GM23248 (cell line): ENCODE measurements at regions not wholly inside any gene's neighbourhood (a gene's known extent, or its start where the extent isn't known, plus 50 kb on each side); places are given as distances from the start of the nearest gene placed in this dataset.
"Not testable (repeated sequence)": the region's sequence is repeated elsewhere in the genome, so short reads cannot be mapped to it uniquely, and the experiment has no call there.

Experiments used
- DNase-seq: peaks from one replicate; pipeline ENCODE4 v3.0.0-alpha.2; 2015
- H2AFZ ChIP-seq: fragments of 200-600 bp; sonication (generic); 2 replicates; pipeline ENCODE4 v1.6.1; 2016; ENCODE audit warnings: antibody characterized with exemption
- H3F3A ChIP-seq: fragments of 200-600 bp; sonication (generic); 2 replicates; pipeline ENCODE4 v1.6.1; 2016; ENCODE audit warnings: mild to moderate bottlenecking, antibody characterized with exemption, mixed run types; ENCODE audit not compliant: insufficient read depth
- H3K27ac ChIP-seq: fragments of 200-600 bp; sonication (generic); 2 replicates; pipeline ENCODE4 v1.5.1; 2016; ENCODE audit warnings: mild to moderate bottlenecking
- H3K27me3 ChIP-seq: fragments of 200-600 bp; sonication (generic); replicated peaks from 2 replicates; pipeline ENCODE4 v1.6.1; 2016; ENCODE audit warnings: mild to moderate bottlenecking; ENCODE audit not compliant: insufficient read depth
- H3K36me3 ChIP-seq: fragments of 200-600 bp; sonication (generic); 2 replicates; pipeline ENCODE4 v1.6.1; 2016; ENCODE audit warnings: low read depth, mild to moderate bottlenecking
- H3K4me1 ChIP-seq: fragments of 200-600 bp; sonication (generic); 2 replicates; pipeline ENCODE4 v1.6.1; 2016; ENCODE audit warnings: mild to moderate bottlenecking; ENCODE audit not compliant: insufficient read depth
- H3K4me2 ChIP-seq: fragments of 200-600 bp; sonication (generic); one replicate; pipeline ENCODE4 v1.6.1; 2016; ENCODE audit warnings: mild to moderate bottlenecking; ENCODE audit not compliant: unreplicated experiment
- H3K4me3 ChIP-seq: fragments of 200-600 bp; sonication (generic); 2 replicates; pipeline ENCODE4 v1.5.1; 2016; ENCODE audit warnings: mild to moderate bottlenecking
- H3K79me2 ChIP-seq: fragments of 200-600 bp; sonication (generic); 2 replicates; pipeline ENCODE4 v1.6.1; 2016; ENCODE audit warnings: mild to moderate bottlenecking; ENCODE audit not compliant: insufficient read depth
- H3K9ac ChIP-seq: fragments of 200-600 bp; sonication (generic); 2 replicates; pipeline ENCODE4 v1.6.1; 2016; ENCODE audit warnings: mild to moderate bottlenecking
- H3K9me2 ChIP-seq: fragments of 200-600 bp; sonication (generic); 2 replicates; pipeline ENCODE4 v1.6.1; 2016; ENCODE audit warnings: mixed run types, mild to moderate bottlenecking, moderate library complexity; ENCODE audit not compliant: insufficient read depth
- H3K9me3 ChIP-seq: fragments of 200-600 bp; sonication (generic); one replicate; pipeline ENCODE4 v1.6.1; 2017; ENCODE audit warnings: low read depth
- H4K20me1 ChIP-seq: fragments of 200-600 bp; sonication (generic); 2 replicates; pipeline ENCODE4 v1.6.0; 2016; ENCODE audit not compliant: insufficient read depth
- EZH2 ChIP-seq: fragments of 200-600 bp; sonication (generic); IDR thresholded peaks from 2 replicates; pipeline ENCODE4 v1.6.1; 2018; ENCODE audit warnings: antibody characterized with exemption, mild to moderate bottlenecking; ENCODE audit not compliant: insufficient read depth, poor library complexity, severe bottlenecking
- EZH2phosphoT487 ChIP-seq: fragments of 200-600 bp; sonication (generic); IDR thresholded peaks from 2 replicates; pipeline ENCODE4 v1.6.1; 2018; ENCODE audit warnings: antibody characterized with exemption, moderate library complexity, mild to moderate bottlenecking, low read depth; ENCODE audit not compliant: insufficient read depth
- WGBS, 2 experiments: methylation state at CpG; one replicate each; pipeline ENCODE4 v1.1.6; 2015 to 2017; ENCODE audit warnings: low lambda C conversion rate in 2 of 2, low coverage in 1 of 2; ENCODE audit errors: missing lambda C conversion rate in 2 of 2; 5-methylcytosine and 5-hydroxymethylcytosine counted together
- in situ Hi-C: fragments of 300-500 bp; cut with MboI; formaldehyde crosslinking; loops from 2 replicates; pipeline ENCODE4 v1.15.0; 2020

- in situ Hi-C loops = no loop called here
- Histone ChIP-seq H3K27me3 (no peaks in the 10 kb centered on the region), H3K4me2 (no peak overlapping the region), H4K20me1 (no peaks in the 10 kb centered on the region), H3K4me3 (no peak overlapping the region), H3K4me1 (no peaks in the 10 kb centered on the region), H3K79me2 (no peaks in the 10 kb centered on the region), H3K27ac (no peak overlapping the region), H3K9me3 (no peaks in the 10 kb centered on the region), H3K36me3 (no peaks in the 10 kb centered on the region), H3K9ac (no peak overlapping the region), H3F3A (peaks cover 5% of the 10 kb centered on the region; the same call in 1 of the 2 replicates), H2AFZ (no peak overlapping the region; the same call in 1 of the 2 replicates), H3K9me2 (no peaks in the 10 kb centered on the region)
- TF ChIP-seq EZH2 (no peak), EZH2phosphoT487 (no peak)
- no peak for DNase-seq
- WGBS, 2 experiments = 17 to 21% methylated on average over 7 of the region's 7 CpGs
These were observed 115.4 kb downstream of the MRPL57 start for GRCh38 chr13:21291840-21292239.

- H3K9me2 ChIP-seq, H3K27me3 ChIP-seq, H3K4me3 ChIP-seq, H3K9me3 ChIP-seq, in situ Hi-C loops, H3K4me1 ChIP-seq, H3K36me3 ChIP-seq, H4K20me1 ChIP-seq, H3K9ac ChIP-seq, H3K4me2 ChIP-seq: not testable (repeated sequence)
- peak overlapping the region; percentile 94 for H2AFZ ChIP-seq
- H3K79me2 ChIP-seq = peaks cover 30% of the 10 kb centered on the region
- H3K27ac ChIP-seq = 0 out of 2 replicates have a peak overlapping the region, but pooled peaks have one; percentile 57
- peak; percentile 37 for DNase-seq
- peaks cover 14% of the 10 kb centered on the region for H3F3A ChIP-seq
- WGBS, 2 experiments = 27 to 36% methylated on average over 5 of the region's 5 CpGs
These were observed 120.5 kb downstream of the MRPL57 start for GRCh38 chr13:21296991-21297390.

- H3K27ac ChIP-seq = peak overlapping the region; percentile 57
- H3K27me3 ChIP-seq = no peaks in the 10 kb centered on the region
- DNase-seq = peak; percentile 31
- WGBS, 2 experiments = 71 to 75% methylated on average over 2 of the region's 2 CpGs
- no peaks in the 10 kb centered on the region for H3K36me3 ChIP-seq
- H3K9me3 ChIP-seq = no peaks in the 10 kb centered on the region
- H3K4me1 ChIP-seq = peaks cover 6% of the 10 kb centered on the region
- in situ Hi-C loops = no loop called here
- H3F3A ChIP-seq = peaks cover 14% of the 10 kb centered on the region
- peak overlapping the region; percentile 56 for H3K4me2 ChIP-seq
- H3K9me2 ChIP-seq = no peaks in the 10 kb centered on the region
- H4K20me1 ChIP-seq = no peaks in the 10 kb centered on the region
- H3K4me3 ChIP-seq = peak overlapping the region; percentile 87
- H2AFZ ChIP-seq = peak overlapping the region; percentile 94
- H3K79me2 ChIP-seq = peaks cover 30% of the 10 kb centered on the region
- peak overlapping the region; percentile 36 for H3K9ac ChIP-seq
- no peak for TF ChIP-seq EZH2
- no peak for TF ChIP-seq EZH2phosphoT487
These were observed 121.0 kb downstream of the MRPL57 start for GRCh38 chr13:21297447-21297846.

GRCh38 chr13:21297914-21298831, 121.7 kb downstream of the MRPL57 start:
- in situ Hi-C loops = no loop called here
- Histone ChIP-seq H3K79me2 (peaks cover 30% of the 10 kb centered on the region), H3K4me2 (peak overlapping the region; percentile 84), H3K4me1 (peaks cover 6% of the 10 kb centered on the region), H3F3A (peaks cover 14% of the 10 kb centered on the region), H3K36me3 (no peaks in the 10 kb centered on the region), H3K9ac (peak overlapping the region; percentile 81), H3K9me2 (no peaks in the 10 kb centered on the region), H3K27ac (peak overlapping the region; percentile 64), H3K27me3 (no peaks in the 10 kb centered on the region), H4K20me1 (no peaks in the 10 kb centered on the region), H2AFZ (peak overlapping the region; percentile 94), H3K4me3 (peak overlapping the region; percentile 87), H3K9me3 (no peaks in the 10 kb centered on the region)
- DNase-seq = peak; percentile 98
- 1 to 2% methylated on average over 74 of the region's 74 CpGs for WGBS, 2 experiments
- no peak for TF ChIP-seq EZH2
- TF ChIP-seq EZH2phosphoT487 = no peak
